Sigmoid colon (tissue), 6 donors: ENCODE measurements at regions not wholly inside any gene's neighbourhood (a gene's known extent, or its start where the extent isn't known, plus 50 kb on each side); places are given as distances from the start of the nearest gene placed in this dataset.

ENCODE experiments used
- DNase-seq: peaks from one replicate; pipeline ENCODE4 v3.0.0-alpha.2; 2019
- H3K27ac ChIP-seq, 4 donors: fragments of 200-600 bp; sonication (generic); one replicate each; pipeline ENCODE4 v1.5.1; 2016 to 2019; ENCODE audit warnings: mild to moderate bottlenecking in 1 of 4
- H3K27me3 ChIP-seq, 3 donors: fragments of 200-600 bp; sonication (generic); one replicate each; pipeline ENCODE4 v1.5.1; 2019; ENCODE audit warnings: mild to moderate bottlenecking in 1 of 3
- H3K36me3 ChIP-seq, 4 donors: fragments of 200-600 bp; sonication (generic); one replicate each; pipeline ENCODE4 v1.5.1; 2016 to 2019
- H3K4me1 ChIP-seq, 4 donors: fragments of 200-600 bp; sonication (generic); one replicate each; pipeline ENCODE4 v1.5.1; 2017 to 2019
- H3K4me3 ChIP-seq, 4 donors: fragments of 200-600 bp; sonication (generic); one replicate each; pipeline ENCODE4 v1.5.1; 2017 to 2019; ENCODE audit warnings: mild to moderate bottlenecking in 2 of 4, moderate library complexity in 1 of 4
- H3K9me3 ChIP-seq, 4 donors: fragments of 200-600 bp in 3 of 4; sonication (generic) in 3 of 4; one replicate each; pipeline versions ENCODE4 v1.5.1 to v1.6.1; 2013 to 2019
- CTCF ChIP-seq, 4 experiments: fragments of 450-650 bp in 3 of 4; fragments of 200-600 bp in 1 of 4; IDR thresholded peaks; one replicate each; pipeline ENCODE4 v1.5.1; 2016 to 2019; ENCODE audit warnings: antibody characterized with exemption in 4 of 4, mild to moderate bottlenecking in 3 of 4, moderate library complexity in 2 of 4
- EP300 ChIP-seq, 4 donors: sonication (generic); formaldehyde crosslinking; IDR thresholded peaks; one replicate each; pipeline ENCODE4 v1.6.1; 2017; ENCODE audit warnings: antibody characterized with exemption in 4 of 4
- POLR2A ChIP-seq, 2 donors: fragments of 450-650 bp; IDR thresholded peaks; one replicate each; pipeline ENCODE4 v1.6.1; 2016; ENCODE audit warnings: antibody characterized with exemption in 2 of 2, mild to moderate bottlenecking in 2 of 2, moderate library complexity in 2 of 2
- POLR2AphosphoS5 ChIP-seq, 4 donors: sonication (generic); formaldehyde crosslinking; IDR thresholded peaks; one replicate each; pipeline ENCODE4 v1.6.1; 2017; ENCODE audit warnings: antibody characterized with exemption in 4 of 4
- WGBS, 2 donors: extraction: QIAGEN DNeasy Blood & Tissue Kit; methylation state at CpG; one replicate each; pipeline ENCODE4 v1.1.7; 2013; 5-methylcytosine and 5-hydroxymethylcytosine counted together
- intact Hi-C: fragments of 100-400 bp; cut with DNase I; formaldehyde crosslinking; loops from one replicate; pipeline ENCODE4 v1.15.1; 2023
- donor health status: healthy with polysubstance abuse.
- donor health status: healthy.

GRCh38 chr22:27628891-27629631 lies 172.5 kb downstream of the MN1 start:
- 62 to 86% methylated on average over 9 of the region's 9 CpGs for WGBS, 2 donors
- Histone ChIP-seq H3K36me3 (no peaks in the 10 kb centered on the region), H3K4me3 (no peak overlapping the region), H3K4me1 (no peaks in the 10 kb centered on the region), H3K27me3 (peaks cover 0 to 5% (median 0%) of the 10 kb centered on the region in 3 donors), H3K9me3 (no peaks in the 10 kb centered on the region), H3K27ac (no peak overlapping the region)
- DNase-seq = no peak
- no peak for TF ChIP-seq EP300 (IDR thresholded peaks at IDR 0.05)
- TF ChIP-seq POLR2AphosphoS5 (IDR thresholded peaks at IDR 0.05) = no peak
- TF ChIP-seq CTCF (IDR thresholded peaks at IDR 0.05) = no peak
- TF ChIP-seq POLR2A (IDR thresholded peaks at IDR 0.05) = no peak
- intact Hi-C loops = no loop called here

- Histone ChIP-seq H3K27ac (no peak overlapping the region), H3K36me3 (no peaks in the 10 kb centered on the region), H3K9me3 (no peaks in the 10 kb centered on the region), H3K4me1 (no peaks in the 10 kb centered on the region), H3K4me3 (no peak overlapping the region), H3K27me3 (peaks cover 0 to 5% (median 0%) of the 10 kb centered on the region in 3 donors)
- TF ChIP-seq POLR2A (IDR thresholded peaks at IDR 0.05) (no peak), CTCF (IDR thresholded peaks at IDR 0.05) (no peak), EP300 (IDR thresholded peaks at IDR 0.05) (no peak), POLR2AphosphoS5 (IDR thresholded peaks at IDR 0.05) (no peak)
- no peak for DNase-seq
- intact Hi-C loops = no loop called here
- WGBS, 2 donors = 84 to 87% methylated on average over 19 of the region's 19 CpGs
These were observed 171.5 kb downstream of the MN1 start for GRCh38 chr22:27629908-27630673.

- no peak overlapping the region for H3K27ac ChIP-seq
- WGBS, 2 donors = 88 to 91% methylated on average over 5 of the region's 5 CpGs
- H3K4me1 ChIP-seq = no peaks in the 10 kb centered on the region
- intact Hi-C loops = no loop called here
- TF ChIP-seq CTCF (IDR thresholded peaks at IDR 0.05) = no peak
- TF ChIP-seq POLR2A (IDR thresholded peaks at IDR 0.05) = no peak
- TF ChIP-seq EP300 (IDR thresholded peaks at IDR 0.05) = no peak
- no peak for TF ChIP-seq POLR2AphosphoS5 (IDR thresholded peaks at IDR 0.05)
- H3K4me3 ChIP-seq = no peak overlapping the region
- no peaks in the 10 kb centered on the region for H3K36me3 ChIP-seq
- H3K27me3 ChIP-seq = peaks cover 0 to 5% (median 0%) of the 10 kb centered on the region in 3 donors
- H3K9me3 ChIP-seq = no peaks in the 10 kb centered on the region
- no peak for DNase-seq
These were observed 170.8 kb downstream of the MN1 start for GRCh38 chr22:27630754-27631153.

- H3K27me3 ChIP-seq = peaks cover 0 to 5% (median 0%) of the 10 kb centered on the region in 3 donors
- no peak overlapping the region for H3K4me3 ChIP-seq
- DNase-seq = no peak
- TF ChIP-seq POLR2AphosphoS5 (IDR thresholded peaks at IDR 0.05) (no peak), CTCF (IDR thresholded peaks at IDR 0.05) (no peak), EP300 (IDR thresholded peaks at IDR 0.05) (no peak), POLR2A (IDR thresholded peaks at IDR 0.05) (no peak)
- H3K9me3 ChIP-seq = no peaks in the 10 kb centered on the region
- H3K36me3 ChIP-seq = no peaks in the 10 kb centered on the region
- H3K27ac ChIP-seq = no peak overlapping the region
- no peaks in the 10 kb centered on the region for H3K4me1 ChIP-seq
- 96 to 100% methylated on average over 1 of the region's 1 CpG for WGBS, 2 donors
- intact Hi-C loops = no loop called here
These were observed 169.9 kb downstream of the MN1 start for GRCh38 chr22:27631641-27632040.
